GM18858 (cell line): ENCODE measurements at regions not wholly inside any gene's neighbourhood (a gene's known extent, or its start where the extent isn't known, plus 50 kb on each side); places are given as distances from the start of the nearest gene placed in this dataset.
A peak's percentile ranks its signal among the peaks of the same experiment; 100 is the strongest.

Experiments used
- ATAC-seq: cut with Tn5 transposase; IDR thresholded peaks from one replicate; pipeline ENCODE4 v1.9.1; 2021; ENCODE audit not compliant: unreplicated experiment

- ATAC-seq = no peak
Measured at GRCh38 chr2:29974086-29974485, 52.7 kb upstream of the ALK start.

- ATAC-seq = no peak
Measured at GRCh38 chr2:29977284-29977683, 55.9 kb upstream of the ALK start.

DNA sequence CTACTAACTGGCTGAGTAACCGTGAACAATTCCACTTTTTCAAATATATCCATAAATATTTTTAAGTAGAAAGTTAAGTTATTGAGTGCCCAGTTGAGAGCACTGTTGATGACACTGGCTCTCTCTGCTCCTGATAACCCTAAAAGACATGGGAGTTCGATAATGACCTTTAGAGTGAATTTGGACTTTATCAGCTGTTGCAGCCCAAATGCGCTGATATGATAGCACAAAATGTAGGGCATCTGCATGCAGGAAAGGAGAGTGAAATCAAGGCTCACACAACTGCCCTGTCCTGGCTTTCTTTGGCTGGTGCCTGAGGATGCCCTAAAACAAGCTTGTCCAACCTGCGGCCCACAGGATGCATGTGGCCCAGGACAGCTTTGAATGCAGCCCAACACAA is 60.0 kb upstream of the ALK start:
- no peak for ATAC-seq

DNA sequence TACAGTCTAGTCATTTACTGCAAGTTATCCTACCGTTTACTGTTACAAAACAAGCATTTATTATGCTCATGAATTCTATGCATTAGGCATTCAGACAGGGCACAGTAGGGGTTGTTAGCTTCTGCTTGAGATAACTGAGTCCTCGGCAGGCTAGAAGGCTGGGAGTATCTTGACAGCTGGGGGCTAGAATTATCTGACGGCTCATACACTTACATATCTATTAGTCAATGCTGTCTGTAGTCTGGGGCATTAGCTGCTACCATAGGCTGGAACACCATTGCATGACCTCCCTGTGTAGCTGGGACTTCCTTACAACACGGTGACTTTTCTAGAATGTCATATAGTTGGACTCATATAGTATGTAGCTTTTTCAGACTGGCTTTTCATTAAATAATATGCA is 61.9 kb upstream of the ALK start:
- ATAC-seq = no peak

- no peak for ATAC-seq
Measured at GRCh38 chr2:29987146-29987545, 65.8 kb upstream of the ALK start.

DNA sequence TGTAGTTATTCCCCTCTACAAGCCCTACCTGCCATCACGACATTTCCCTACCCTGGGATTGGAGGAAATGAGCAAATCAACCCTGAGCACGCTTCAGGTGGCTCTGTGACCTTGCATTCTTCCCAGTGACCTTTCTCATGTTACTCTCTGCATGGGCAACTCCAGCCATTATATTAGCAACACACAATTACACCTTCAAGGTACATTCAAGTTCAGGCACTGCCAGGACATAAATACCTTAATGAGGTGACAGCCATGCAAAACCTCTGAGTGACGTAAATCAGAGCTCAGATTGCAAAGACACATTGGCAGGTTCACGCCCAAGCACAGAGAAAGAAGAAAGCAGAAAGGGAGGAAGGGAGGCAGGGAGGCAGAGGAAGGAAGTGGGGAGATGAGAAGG is 68.7 kb upstream of the ALK start:
- no peak for ATAC-seq

DNA sequence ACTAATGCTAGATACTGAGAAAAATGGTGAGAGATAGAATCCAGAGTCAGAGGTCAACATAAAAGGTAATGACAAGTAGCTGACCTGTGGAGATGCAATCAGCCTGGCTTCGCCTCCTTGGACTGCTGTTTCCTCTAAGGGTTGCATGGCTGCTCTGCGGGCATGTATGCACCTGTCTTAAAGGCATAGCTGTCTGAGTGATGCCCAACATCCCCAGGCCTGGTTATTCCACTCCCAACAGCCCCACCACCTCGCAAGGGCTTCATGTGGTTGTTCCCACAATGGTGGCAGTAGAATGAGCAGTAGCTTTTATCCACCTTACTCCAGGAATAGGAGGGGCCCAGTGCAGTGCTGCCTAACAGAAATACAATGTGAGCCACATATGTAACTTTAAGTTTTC is 69.7 kb upstream of the ALK start:
- no peak for ATAC-seq

DNA sequence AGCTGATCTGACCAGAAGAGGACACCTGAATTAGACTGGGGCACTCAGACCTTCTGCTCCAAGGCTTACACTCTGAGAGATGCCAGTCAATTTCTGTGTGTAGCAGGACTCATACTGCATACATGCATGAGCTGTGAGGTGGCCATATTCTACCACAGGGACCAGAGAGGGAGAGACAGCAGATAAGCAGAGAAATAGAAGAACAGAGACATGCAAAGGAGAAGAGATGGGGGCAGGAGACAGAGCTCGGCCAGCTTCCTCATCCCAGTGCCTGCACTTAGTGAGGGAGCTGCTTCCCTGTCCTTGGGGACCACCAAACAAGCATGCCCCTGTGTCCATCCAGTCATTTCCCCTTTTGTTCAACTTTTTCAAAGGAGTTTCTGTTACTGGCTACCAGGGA is 73.9 kb upstream of the ALK start:
- ATAC-seq = no peak

- no peak for ATAC-seq
Measured at GRCh38 chr2:30003128-30003527, 81.7 kb upstream of the ALK start.

- ATAC-seq = peak; percentile 47
Measured at GRCh38 chr2:30022444-30023071, 101.2 kb upstream of the ALK start.

- no peak for ATAC-seq
Measured at GRCh38 chr2:30024281-30024680, 102.9 kb upstream of the ALK start.

DNA sequence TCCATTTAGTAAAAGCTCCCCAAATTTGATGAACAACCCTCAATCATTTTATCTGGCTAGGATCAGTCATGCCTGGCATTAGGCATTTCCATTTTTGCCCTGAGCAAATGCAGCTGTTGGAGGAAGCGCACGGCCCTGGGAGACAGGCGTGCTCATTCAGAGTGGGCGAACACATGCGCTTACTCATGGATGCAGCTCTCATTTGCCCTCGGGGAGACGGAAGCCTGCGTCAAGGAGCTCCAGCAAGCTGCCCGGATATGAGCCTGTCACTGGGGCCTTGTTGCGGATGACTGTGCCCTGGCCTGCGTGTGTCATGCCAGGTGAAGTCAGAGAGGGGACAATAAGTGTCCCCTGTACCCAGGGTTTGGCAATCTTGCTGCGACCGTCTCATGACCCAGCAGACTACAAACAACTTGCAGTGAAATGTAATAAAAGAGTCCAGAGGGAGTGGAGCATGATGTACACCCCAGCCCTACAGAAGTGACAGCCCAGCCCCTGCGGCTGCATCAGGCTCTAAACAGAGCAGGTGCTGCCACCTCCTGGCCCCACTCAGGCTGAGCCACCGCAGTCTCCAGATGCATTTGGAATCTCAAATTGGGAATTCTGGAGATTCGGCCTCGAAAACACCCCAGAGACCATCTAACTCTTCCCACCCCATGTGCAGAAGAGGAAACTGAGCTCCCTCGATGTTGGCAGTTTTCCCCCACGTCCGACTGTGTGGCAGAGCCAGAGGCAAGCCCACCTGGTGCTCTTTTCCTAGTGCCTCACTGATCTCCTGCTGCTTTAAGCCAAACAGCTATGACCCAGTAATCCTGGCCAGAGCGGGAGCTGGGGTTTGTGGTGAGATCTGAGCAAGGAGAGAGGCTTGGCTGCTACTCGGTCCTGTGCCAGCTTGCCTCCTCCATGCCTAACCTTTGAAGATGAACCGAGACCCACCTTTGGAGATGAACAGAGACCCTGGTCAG is 105.0 kb upstream of the ALK start:
- ATAC-seq = no peak

DNA sequence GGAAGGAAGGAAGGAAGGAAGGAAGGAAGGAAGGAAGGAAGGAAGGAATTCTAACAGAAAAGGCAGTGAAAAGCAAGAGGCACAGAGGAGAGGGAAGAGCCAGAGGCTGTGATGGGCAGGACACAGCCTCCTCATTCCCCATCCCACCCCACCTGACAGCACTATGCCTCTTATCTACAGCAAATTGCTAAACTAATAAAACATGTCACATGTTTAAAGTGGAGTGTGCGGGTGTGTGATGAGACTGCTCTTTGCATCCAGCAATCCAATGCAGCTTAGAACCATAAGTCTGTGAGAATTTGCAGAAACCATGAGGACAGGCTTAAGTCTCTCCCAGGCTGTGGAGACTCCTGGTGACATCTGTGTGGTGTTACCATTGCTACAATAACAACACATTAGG is 108.4 kb upstream of the ALK start:
- ATAC-seq = no peak

GRCh38 chr2:30030361-30030760 is 109.0 kb upstream of the ALK start:
- no peak for ATAC-seq

DNA sequence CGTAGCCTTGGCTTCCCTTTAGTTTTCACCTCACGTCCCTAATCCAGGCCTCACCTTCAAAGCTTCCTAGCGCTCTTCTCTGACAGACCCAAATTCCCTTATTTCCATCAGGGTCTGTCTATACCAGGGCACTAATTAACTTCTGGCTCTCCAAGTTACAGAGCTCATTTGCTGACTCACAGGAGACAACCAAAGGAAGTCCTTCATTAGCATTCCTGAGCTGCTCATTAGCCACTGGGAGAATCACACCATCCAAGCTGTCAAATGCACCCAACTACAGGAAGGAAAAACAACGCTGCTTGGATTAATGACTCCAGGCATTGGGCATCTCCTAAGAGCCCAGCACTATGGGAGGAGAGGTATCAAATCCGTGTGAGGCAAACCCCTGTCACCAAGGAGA is 109.8 kb upstream of the ALK start:
- ATAC-seq = no peak

- no peak for ATAC-seq
Measured at GRCh38 chr2:30034052-30034775, 112.6 kb upstream of the YPEL5 start.

GRCh38 chr2:30037016-30037415 is 109.8 kb upstream of the YPEL5 start:
- no peak for ATAC-seq

DNA sequence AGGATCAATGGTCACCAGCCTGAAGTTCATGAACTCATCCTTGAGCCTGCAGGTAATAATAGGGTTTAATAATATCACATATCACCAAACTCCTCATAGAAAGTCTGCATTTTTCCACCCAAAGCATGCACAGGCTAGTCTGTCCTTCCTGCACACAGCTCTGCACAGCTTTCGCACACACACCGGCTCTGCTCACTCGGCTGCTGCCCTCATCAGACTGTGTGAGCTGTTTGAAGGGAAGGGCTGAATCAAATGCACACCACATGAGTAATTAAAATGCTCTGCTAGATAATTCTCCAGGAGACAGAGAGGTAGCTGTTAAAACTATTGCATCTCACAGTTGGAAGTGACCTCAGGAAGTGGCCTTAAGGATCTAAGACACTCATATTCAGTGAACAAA is 108.4 kb upstream of the YPEL5 start:
- ATAC-seq = no peak

GRCh38 chr2:30039101-30039500 is 107.7 kb upstream of the YPEL5 start:
- no peak for ATAC-seq

DNA sequence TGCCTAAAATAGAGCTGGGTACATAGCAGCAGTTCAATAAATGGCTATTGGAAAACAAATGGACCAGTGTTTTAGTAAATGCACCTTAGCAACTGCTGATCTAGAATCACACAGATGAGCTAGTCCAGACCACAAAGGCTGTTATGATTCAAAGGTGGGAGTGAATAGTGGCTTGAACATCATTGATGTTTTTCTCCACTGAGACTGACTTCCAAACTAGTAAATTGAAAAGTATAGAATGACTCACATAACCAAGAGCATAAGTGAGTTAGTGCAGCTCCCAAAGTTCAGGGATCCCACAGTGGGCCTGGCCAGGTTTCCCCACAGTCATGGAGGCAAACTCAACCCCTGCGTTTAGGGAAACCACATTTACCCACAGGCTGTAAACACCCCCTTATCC is 106.7 kb upstream of the YPEL5 start:
- ATAC-seq = no peak

DNA sequence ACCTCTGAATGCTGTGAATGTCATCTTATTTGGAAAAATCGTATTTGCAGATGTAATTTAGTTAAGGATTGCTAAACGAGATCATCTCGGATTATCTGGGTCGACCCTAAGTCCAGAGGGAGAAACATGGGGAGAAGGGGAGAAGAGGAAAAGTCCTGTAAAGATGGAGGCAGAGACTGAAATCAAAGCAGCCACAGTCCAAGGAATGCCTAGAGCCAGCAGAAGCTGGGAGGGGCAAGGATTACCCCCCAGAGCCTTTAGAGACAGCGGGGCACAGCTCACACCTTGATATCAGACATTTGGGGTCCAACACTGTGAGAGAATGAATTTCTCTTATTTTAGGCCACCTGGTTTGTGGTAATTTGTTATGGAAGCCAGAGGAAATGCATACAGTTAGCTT is 104.9 kb upstream of the YPEL5 start:
- no peak for ATAC-seq

- ATAC-seq = no peak
Measured at GRCh38 chr2:30046396-30046795, 100.4 kb upstream of the YPEL5 start.
